K562 (cell line): ENCODE measurements at regions not wholly inside any gene's neighbourhood (a gene's known extent, or its start where the extent isn't known, plus 50 kb on each side); places are given as distances from the start of the nearest gene placed in this dataset.
"Not testable (repeated sequence)": the region's sequence is repeated elsewhere in the genome, so short reads cannot be mapped to it uniquely, and the experiment has no call there.

Experiments
- ATAC-seq: fragments of 200-7000 bp; cut with Tn5 transposase; 3 replicates; pipeline ENCODE4 v1.9.1; 2020; ENCODE audit warnings: moderate library complexity
- BruUV-seq: library from RNA; stranded (reverse); fragments of 400-500 nt; replicated peaks from 2 replicates; lab custom pipeline; 2021; lab: Mats Ljungman, UMichigan
- CTCF ChIA-PET: fragments of 300-600 bp; formaldehyde crosslinking; extraction: SDS; loops from one replicate; lab custom pipeline; 2021; ENCODE audit warnings: low intra/inter-chr PET ratio; lab: Yijun Ruan, JAX
- POLR2A ChIA-PET: fragments of 300-600, 350-650 bp; sonication (Branson Sonifier 250); formaldehyde crosslinking; extraction: SDS; loops from one replicate; lab custom pipeline; 2021; ENCODE audit warnings: antibody characterized with exemption, inconsistent platforms; lab: Yijun Ruan, JAX
- DNase-seq, 4 experiments: peaks; one replicate each; pipeline versions ENCODE4 v3.0.0 to v3.0.0-alpha.2; 2011 to 2018; ENCODE audit warnings: low spot score in 3 of 4, mixed read lengths in 3 of 4; ENCODE audit errors: extremely low read depth in 1 of 4
- FAIRE-seq: peaks from 2 replicates; lab custom pipeline; 2011; peaks lifted over from hg19 to GRCh38; lab: Jason Lieb, UNC
- H2AFZ ChIP-seq: 2 replicates; pipeline ENCODE4 v1.6.0; 2011; ENCODE audit warnings: low read depth, low read length, control low read depth, inconsistent platforms
- H3K27ac ChIP-seq: fragments of 200-600 bp; 3 replicates; pipeline ENCODE4 v1.8.0; 2011; ENCODE audit warnings: low read depth, mild to moderate bottlenecking, control low read depth, inconsistent platforms, low read length, moderate library complexity, mixed read lengths; ENCODE audit errors: extremely low read depth
- H3K27me3 ChIP-seq, 2 experiments: fragments of 300-600 bp in 1 of 2; 2 replicates in 1 of 2; 3 replicates in 1 of 2; pipeline versions ENCODE4 v1.6.0 to v1.8.0; 2011; ENCODE audit warnings: inconsistent platforms in 2 of 2, low read length in 2 of 2, mild to moderate bottlenecking in 1 of 2, mixed read lengths in 1 of 2, moderate library complexity in 1 of 2; ENCODE audit not compliant: control insufficient read depth in 2 of 2, insufficient read depth in 2 of 2
- H3K36me3 ChIP-seq: fragments of 300-600 bp; 3 replicates; pipeline ENCODE4 v1.8.0; 2011; ENCODE audit warnings: mild to moderate bottlenecking, low read length, inconsistent platforms; ENCODE audit not compliant: control insufficient read depth, insufficient read depth
- H3K4me1 ChIP-seq, 2 experiments: fragments of 200-600 bp in 1 of 2; replicated peaks in 1 of 2; 2 replicates in 1 of 2; 3 replicates in 1 of 2; pipeline versions ENCODE4 v1.5.1 to v1.8.0; 2011; ENCODE audit warnings: inconsistent platforms in 2 of 2, low read length in 2 of 2, mild to moderate bottlenecking in 1 of 2, mixed read lengths in 1 of 2, moderate library complexity in 1 of 2; ENCODE audit not compliant: control insufficient read depth in 2 of 2, insufficient read depth in 2 of 2
- H3K4me2 ChIP-seq: 2 replicates; pipeline ENCODE4 v1.6.1; 2011; ENCODE audit warnings: low read length, control low read depth, inconsistent platforms, mixed read lengths; ENCODE audit not compliant: insufficient read depth
- H3K4me3 ChIP-seq: fragments of 200-600 bp; sonication (generic), shearing (Covaris generic); 2 replicates; pipeline ENCODE4 v1.5.1; 2016; ENCODE audit warnings: control low read depth, inconsistent platforms
- H3K79me2 ChIP-seq: fragments of 200-600 bp; 3 replicates; pipeline ENCODE4 v1.8.0; 2011; ENCODE audit warnings: low read length, inconsistent platforms; ENCODE audit not compliant: control insufficient read depth, insufficient read depth
- H3K9ac ChIP-seq, 2 experiments: 2 replicates each; pipeline versions ENCODE4 v1.6.0 to v1.6.1; 2011; ENCODE audit warnings: low read depth in 2 of 2, low read length in 2 of 2, control low read depth in 1 of 2, inconsistent platforms in 1 of 2, mild to moderate bottlenecking in 1 of 2, mixed read lengths in 1 of 2; ENCODE audit not compliant: insufficient read depth in 1 of 2
- H3K9me1 ChIP-seq: one replicate; pipeline ENCODE4 v1.6.0; 2011; ENCODE audit warnings: inconsistent platforms, mild to moderate bottlenecking, low read length, moderate library complexity; ENCODE audit not compliant: control insufficient read depth, insufficient read depth
- H3K9me3 ChIP-seq: replicated peaks from 2 replicates; pipeline ENCODE4 v1.5.1; 2011; ENCODE audit warnings: low read depth, low read length, inconsistent platforms; ENCODE audit not compliant: control insufficient read depth, insufficient read depth
- H4K20me1 ChIP-seq: replicated peaks from 2 replicates; pipeline ENCODE4 v1.6.1; 2011; ENCODE audit warnings: low read length, inconsistent platforms, mixed read lengths; ENCODE audit not compliant: control insufficient read depth, insufficient read depth
- ARID1B ChIP-seq: fragments of 450-650 bp; IDR thresholded peaks from 2 replicates; pipeline ENCODE4 v1.6.1; 2016; ENCODE audit warnings: antibody characterized with exemption, mild to moderate bottlenecking, inconsistent platforms
- BACH1 ChIP-seq: fragments of 200-800 bp; sonication (Bioruptor generic); IDR thresholded peaks from 2 replicates; pipeline ENCODE4 v1.6.1; 2016; ENCODE audit warnings: missing genetic modification characterization, missing compliant biosample characterization
- CREB5 ChIP-seq: fragments of 250-450 bp; sonication (Bioruptor Pico); IDR thresholded peaks from 2 replicates; pipeline ENCODE4 v1.5.0; 2020; ENCODE audit warnings: mild to moderate bottlenecking
- E2F1 ChIP-seq: sonication (generic); formaldehyde crosslinking; IDR thresholded peaks from 2 replicates; pipeline ENCODE4 v1.8.1; 2023; ENCODE audit warnings: mild to moderate bottlenecking, missing genetic modification reagents, moderate library complexity
- FOXK1 ChIP-seq: sonication (generic); formaldehyde crosslinking; IDR thresholded peaks from 2 replicates; pipeline ENCODE4 v1.8.0; 2022; ENCODE audit warnings: missing genetic modification reagents, mild to moderate bottlenecking, borderline replicate concordance
- JUN ChIP-seq, 2 experiments: sonication (generic) in 1 of 2; formaldehyde crosslinking in 1 of 2; IDR thresholded peaks; 2 replicates each; pipeline versions ENCODE4 v1.6.1 to v1.8.0; 2012 to 2022; ENCODE audit warnings: borderline replicate concordance in 2 of 2, mild to moderate bottlenecking in 2 of 2, improper control_type of control experiment in 1 of 2, low read depth in 1 of 2, low read length in 1 of 2, missing genetic modification reagents in 1 of 2
- MAFG ChIP-seq: fragments of 450-650 bp; conservative IDR thresholded peaks from 2 replicates; pipeline ENCODE4 v1.6.1; 2016; ENCODE audit warnings: missing genetic modification characterization, missing compliant biosample characterization
- POLR2H ChIP-seq: IDR thresholded peaks from 2 replicates; pipeline ENCODE4 v1.6.1; 2016; ENCODE audit warnings: missing genetic modification characterization, low read depth, mild to moderate bottlenecking, control low read depth, missing compliant biosample characterization, moderate library complexity
- ZNF512 ChIP-seq: IDR thresholded peaks from 2 replicates; pipeline ENCODE4 v1.6.1; 2016; ENCODE audit warnings: missing genetic modification characterization, missing compliant biosample characterization
- ZSCAN29 ChIP-seq: fragments of 450-650 bp; IDR thresholded peaks from 2 replicates; pipeline ENCODE4 v1.6.1; 2017
- WGBS: fragments of 100-300 bp; shearing (Covaris generic); methylation state at CpG from one replicate; pipeline ENCODE4 v1.1.6; 2016; ENCODE audit warnings: low coverage, mixed read lengths; ENCODE audit not compliant: insufficient coverage; ENCODE audit errors: missing lambda C conversion rate; 5-methylcytosine and 5-hydroxymethylcytosine counted together
- in situ Hi-C: fragments of 300-500 bp; cut with MboI; formaldehyde crosslinking; loops from 4 replicates; pipeline ENCODE4 v1.15.0; 2018; ENCODE audit warnings: inconsistent platforms, mixed read lengths
- intact Hi-C: fragments of 100-400 bp; cut with micrococcal nuclease; formaldehyde crosslinking; loops from 2 replicates; pipeline ENCODE4 v1.14.2; 2022

- POLR2A ChIA-PET: interaction anchor here (0.6 kb wide), 1 partner anchor 15 kb away, joined by 3 read pairs; no protein-coding TSS in a partner anchor
- DNase-seq, H3K9me1 ChIP-seq, FAIRE-seq, ATAC-seq, H3K79me2 ChIP-seq, in situ Hi-C loops, H4K20me1 ChIP-seq, intact Hi-C loops, H3K9ac ChIP-seq, H3K4me3 ChIP-seq, H3K27ac ChIP-seq: not testable (repeated sequence)
- CTCF ChIA-PET: interaction anchor here (1.2 kb wide), 1 partner anchor 305 kb away, joined by 3 read pairs; no protein-coding TSS in a partner anchor
- TF ChIP-seq ZNF512 (tag): peak; percentile 52; the same call in 1 of the 2 replicates
- TF ChIP-seq, all 486 proteins: peak for 1; not testable (repeated sequence) for 485
- not testable (repeated sequence) for H3K36me3 ChIP-seq, H2AFZ ChIP-seq, H3K4me2 ChIP-seq, H3K4me1 ChIP-seq, H3K9me3 ChIP-seq, BruUV-seq, H3K27me3 ChIP-seq
- WGBS: 3% methylated on average over 5 of the region's 5 CpGs
Observed at GRCh38 chr7:142477801-142478200, 219.9 kb upstream of the PRSS58 start.

- Histone ChIP-seq H3K9me3 (no peaks in the 10 kb centered on the region), H4K20me1 (no peaks in the 10 kb centered on the region), H3K4me2 (no peak overlapping the region), H3K36me3 (no peaks in the 10 kb centered on the region), H3K9me1 (no peaks in the 10 kb centered on the region), H3K4me3 (no peak overlapping the region), H3K27ac (no peak overlapping the region), H3K9ac (no peak overlapping the region), H3K79me2 (no peaks in the 10 kb centered on the region), H3K27me3 (no peaks in the 10 kb centered on the region; a peak in 1 of 5 replicates), H2AFZ (no peak overlapping the region), H3K4me1 (no peaks in the 10 kb centered on the region)
- no peak for DNase-seq
- ChIA-PET POLR2A (no interaction called here), CTCF (interaction anchor here (1.2 kb wide), 1 partner anchor 305 kb away, joined by 3 read pairs; no protein-coding TSS in a partner anchor)
- WGBS: 0% methylated on average over 3 of the region's 3 CpGs
- BruUV-seq: no TSS peak
- no peak for ATAC-seq
- no peak for FAIRE-seq
- TF ChIP-seq BACH1: no peak
- TF ChIP-seq ZSCAN29: no peak
- TF ChIP-seq FOXK1 (CRISPR knock-in tag): no peak
- TF ChIP-seq E2F1: no peak
- no peak for TF ChIP-seq CREB5 (CRISPR knock-in tag)
- no peak for TF ChIP-seq JUN (IDR thresholded peaks at IDR 0.05; ENCODE audit: borderline replicate concordance, low read depth, low read length)
- TF ChIP-seq JUN (CRISPR knock-in tag; IDR thresholded peaks at IDR 0.05; ENCODE audit: borderline replicate concordance): no peak
- TF ChIP-seq MAFG (tag): no peak
- no peak for TF ChIP-seq ARID1B
- no peak for TF ChIP-seq POLR2H (tag)
- TF ChIP-seq, all 486 proteins: peak for 0
- intact Hi-C loops: no loop called here
- in situ Hi-C loops: no loop called here
Observed at GRCh38 chr7:142477079-142477651, 219.3 kb upstream of the PRSS58 start.
